Smooth muscle cell (in vitro differentiated cells): ENCODE measurements at regions not wholly inside any gene's neighbourhood (a gene's known extent, or its start where the extent isn't known, plus 50 kb on each side); places are given as distances from the start of the nearest gene placed in this dataset.

Source experiments
- DNase-seq: peaks from one replicate; lab custom pipeline; 2025; ENCODE audit not compliant: unreplicated experiment; lab: John Stamatoyannopoulos, UW
- H2AFZ ChIP-seq: fragments of 200-600 bp; sonication (generic); 2 replicates; pipeline ENCODE4 v1.6.0; 2016; ENCODE audit warnings: antibody characterized with exemption, low read depth, mild to moderate bottlenecking
- H3F3A ChIP-seq: fragments of 200-600 bp; sonication (generic); 2 replicates; pipeline ENCODE4 v1.6.0; 2017; ENCODE audit warnings: antibody characterized with exemption, low read depth
- H3K27ac ChIP-seq: fragments of 200-600 bp; sonication (generic); 2 replicates; pipeline ENCODE4 v1.5.1; 2016; ENCODE audit warnings: low read depth, mild to moderate bottlenecking
- H3K27me3 ChIP-seq: fragments of 200-600 bp; sonication (generic); 2 replicates; pipeline ENCODE4 v1.6.1; 2016; ENCODE audit warnings: low read depth, mild to moderate bottlenecking
- H3K36me3 ChIP-seq: fragments of 200-600 bp; sonication (generic); 2 replicates; pipeline ENCODE4 v1.5.1; 2016; ENCODE audit warnings: low read depth
- H3K4me1 ChIP-seq: fragments of 200-600 bp; sonication (generic); 2 replicates; pipeline ENCODE4 v1.5.1; 2016; ENCODE audit warnings: low read depth
- H3K4me2 ChIP-seq: fragments of 200-600 bp; sonication (generic); 2 replicates; pipeline ENCODE4 v1.6.0; 2016; ENCODE audit warnings: mild to moderate bottlenecking
- H3K4me3 ChIP-seq: fragments of 200-600 bp; sonication (generic); 2 replicates; pipeline ENCODE4 v1.5.1; 2016; ENCODE audit warnings: mild to moderate bottlenecking
- H3K79me2 ChIP-seq: fragments of 200-600 bp; sonication (generic); 2 replicates; pipeline ENCODE4 v1.6.0; 2016; ENCODE audit warnings: low read depth, mild to moderate bottlenecking
- H3K9ac ChIP-seq: fragments of 200-600 bp; sonication (generic); 2 replicates; pipeline ENCODE4 v1.6.0; 2016; ENCODE audit warnings: low read depth
- H3K9me3 ChIP-seq: fragments of 200-600 bp; sonication (generic); replicated peaks from 2 replicates; pipeline ENCODE4 v1.5.1; 2016; ENCODE audit warnings: low read depth
- H4K20me1 ChIP-seq: fragments of 200-600 bp; sonication (generic); 2 replicates; pipeline ENCODE4 v1.6.0; 2016; ENCODE audit warnings: low read depth
- WGBS: methylation state at CpG from one replicate; pipeline ENCODE4 v1.1.7; 2016; ENCODE audit warnings: low lambda C conversion rate; 5-methylcytosine and 5-hydroxymethylcytosine counted together
- TF ChIP-seq, protein P1 (sequence below): fragments of 200-600 bp; sonication (generic); IDR thresholded peaks from 2 replicates; pipeline ENCODE4 v1.5.1; 2017; ENCODE audit warnings: borderline replicate concordance, mild to moderate bottlenecking, antibody characterized with exemption; ENCODE audit not compliant: insufficient read depth, poor library complexity, severe bottlenecking

DNA sequence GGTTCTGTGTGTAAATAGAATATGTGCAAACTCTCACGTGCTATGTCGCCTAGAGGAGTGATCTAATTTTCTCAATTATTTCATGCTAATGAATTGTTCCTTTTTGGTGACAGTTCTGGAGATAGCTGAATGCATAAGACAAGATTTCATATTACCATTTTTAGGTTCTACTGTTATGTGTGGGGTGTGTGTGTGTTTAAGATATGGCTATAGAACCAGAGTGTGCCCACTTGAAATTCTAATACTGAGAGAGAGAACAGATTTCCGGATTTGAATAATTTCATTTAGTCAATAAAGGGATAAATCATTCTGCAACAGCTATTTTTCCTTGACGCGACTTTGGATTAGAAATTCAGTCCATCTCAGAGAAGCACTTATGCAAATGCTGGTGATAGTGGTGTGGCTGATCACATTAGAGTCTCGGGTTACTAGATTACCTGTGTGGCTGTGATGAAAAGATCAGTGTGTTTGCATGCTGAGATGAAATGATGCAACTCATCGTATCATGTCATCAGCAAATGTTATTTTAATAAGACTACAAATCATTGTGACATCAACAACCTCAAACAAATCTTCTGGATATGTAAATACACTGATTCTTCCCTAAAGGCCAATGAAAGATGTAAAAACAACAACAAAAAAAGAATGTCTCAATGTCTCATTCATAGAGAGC is 415.9 kb downstream of the EPHA4 start:
- Histone ChIP-seq H3K79me2 (no peaks in the 10 kb centered on the region), H3K9ac (no peak overlapping the region), H3K9me3 (no peaks in the 10 kb centered on the region), H3K27ac (no peak overlapping the region), H3K36me3 (no peaks in the 10 kb centered on the region), H2AFZ (no peak overlapping the region), H3K4me1 (no peaks in the 10 kb centered on the region), H4K20me1 (no peaks in the 10 kb centered on the region), H3K4me2 (no peak overlapping the region), H3F3A (no peaks in the 10 kb centered on the region), H3K4me3 (no peak overlapping the region), H3K27me3 (peaks cover 3% of the 10 kb centered on the region)
- 91% methylated on average over 7 of the region's 7 CpGs for WGBS
- TF ChIP-seq, protein P1, sequence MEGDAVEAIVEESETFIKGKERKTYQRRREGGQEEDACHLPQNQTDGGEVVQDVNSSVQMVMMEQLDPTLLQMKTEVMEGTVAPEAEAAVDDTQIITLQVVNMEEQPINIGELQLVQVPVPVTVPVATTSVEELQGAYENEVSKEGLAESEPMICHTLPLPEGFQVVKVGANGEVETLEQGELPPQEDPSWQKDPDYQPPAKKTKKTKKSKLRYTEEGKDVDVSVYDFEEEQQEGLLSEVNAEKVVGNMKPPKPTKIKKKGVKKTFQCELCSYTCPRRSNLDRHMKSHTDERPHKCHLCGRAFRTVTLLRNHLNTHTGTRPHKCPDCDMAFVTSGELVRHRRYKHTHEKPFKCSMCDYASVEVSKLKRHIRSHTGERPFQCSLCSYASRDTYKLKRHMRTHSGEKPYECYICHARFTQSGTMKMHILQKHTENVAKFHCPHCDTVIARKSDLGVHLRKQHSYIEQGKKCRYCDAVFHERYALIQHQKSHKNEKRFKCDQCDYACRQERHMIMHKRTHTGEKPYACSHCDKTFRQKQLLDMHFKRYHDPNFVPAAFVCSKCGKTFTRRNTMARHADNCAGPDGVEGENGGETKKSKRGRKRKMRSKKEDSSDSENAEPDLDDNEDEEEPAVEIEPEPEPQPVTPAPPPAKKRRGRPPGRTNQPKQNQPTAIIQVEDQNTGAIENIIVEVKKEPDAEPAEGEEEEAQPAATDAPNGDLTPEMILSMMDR, result no peak
- DNase-seq, result no peak

DNA sequence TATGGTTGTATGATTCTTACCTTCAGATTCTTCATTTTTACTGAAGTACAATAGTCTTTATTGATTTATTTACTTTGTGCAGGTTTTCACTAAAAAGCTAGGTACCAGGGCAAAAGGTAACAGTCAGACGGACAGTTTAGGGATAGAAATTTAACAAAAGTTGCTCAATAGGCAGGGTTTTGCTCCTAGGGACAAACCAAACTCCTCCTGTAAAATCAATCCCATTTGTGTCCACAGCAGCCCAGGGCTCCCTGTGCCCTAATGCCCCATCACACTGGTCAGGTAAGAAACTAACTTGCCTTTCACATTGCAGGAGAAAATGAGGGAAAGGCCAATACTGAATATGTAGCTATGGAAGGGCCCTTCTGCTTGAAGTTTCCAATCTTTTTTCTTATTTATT is 410.9 kb downstream of the EPHA4 start:
- Histone ChIP-seq H4K20me1 (no peaks in the 10 kb centered on the region), H3K4me1 (no peaks in the 10 kb centered on the region), H3K36me3 (no peaks in the 10 kb centered on the region), H3K27me3 (peaks cover 12% of the 10 kb centered on the region), H2AFZ (no peak overlapping the region), H3K9ac (no peak overlapping the region), H3K4me3 (no peak overlapping the region), H3K79me2 (no peaks in the 10 kb centered on the region), H3K9me3 (no peaks in the 10 kb centered on the region), H3K4me2 (no peak overlapping the region), H3F3A (no peaks in the 10 kb centered on the region), H3K27ac (no peak overlapping the region)
- no peak for DNase-seq
- TF ChIP-seq, protein P1, result no peak
- 88% methylated on average over 1 of the region's 1 CpG for WGBS

DNA sequence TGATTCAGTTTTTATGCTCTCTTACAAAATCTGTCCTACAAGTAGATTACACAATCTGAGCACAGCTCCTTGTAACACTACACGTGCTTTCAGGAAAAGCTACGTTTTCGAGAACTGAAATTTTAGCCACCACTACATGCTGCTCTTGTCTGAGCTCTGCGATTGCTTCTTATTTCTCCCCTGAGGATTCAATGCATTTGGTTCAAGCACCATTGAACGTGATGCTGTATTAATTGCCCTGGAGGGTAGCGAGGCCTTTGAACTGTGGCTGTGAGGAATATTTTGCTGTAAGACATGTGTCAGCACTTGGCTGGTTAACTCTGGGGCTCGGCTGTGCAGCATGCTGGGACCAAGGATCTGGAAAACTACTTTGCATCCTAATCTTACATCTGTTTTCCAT is 405.8 kb downstream of the EPHA4 start:
- WGBS, result 54% methylated on average over 7 of the region's 7 CpGs
- no peak for DNase-seq

More for the DNA sequence above, 405.8 kb downstream of the EPHA4 start:
- Histone ChIP-seq H3F3A (no peaks in the 10 kb centered on the region), H3K9me3 (no peaks in the 10 kb centered on the region), H3K9ac (no peak overlapping the region), H3K4me1 (no peaks in the 10 kb centered on the region), H4K20me1 (no peaks in the 10 kb centered on the region), H3K4me2 (no peak overlapping the region), H3K36me3 (no peaks in the 10 kb centered on the region), H3K27me3 (peaks cover 12% of the 10 kb centered on the region), H3K4me3 (no peak overlapping the region), H2AFZ (no peak overlapping the region), H3K27ac (no peak overlapping the region), H3K79me2 (no peaks in the 10 kb centered on the region)
- TF ChIP-seq, protein P1, result no peak
